K562 (cell line): ENCODE measurements at regions not wholly inside any gene's neighbourhood (a gene's known extent, or its start where the extent isn't known, plus 50 kb on each side); places are given as distances from the start of the nearest gene placed in this dataset.

Experiments used
- ATAC-seq: fragments of 200-7000 bp; cut with Tn5 transposase; 3 replicates; pipeline ENCODE4 v1.9.1; 2020; ENCODE audit warnings: moderate library complexity
- BruUV-seq: library from RNA; stranded (reverse); fragments of 400-500 nt; replicated peaks from 2 replicates; lab custom pipeline; 2021; lab: Mats Ljungman, UMichigan
- CTCF ChIA-PET: fragments of 300-600 bp; formaldehyde crosslinking; extraction: SDS; loops from one replicate; lab custom pipeline; 2021; ENCODE audit warnings: low intra/inter-chr PET ratio; lab: Yijun Ruan, JAX
- POLR2A ChIA-PET: fragments of 300-600, 350-650 bp; sonication (Branson Sonifier 250); formaldehyde crosslinking; extraction: SDS; loops from one replicate; lab custom pipeline; 2021; ENCODE audit warnings: antibody characterized with exemption, inconsistent platforms; lab: Yijun Ruan, JAX
- DNase-seq, 4 experiments: peaks; one replicate each; pipeline versions ENCODE4 v3.0.0 to v3.0.0-alpha.2; 2011 to 2018; ENCODE audit warnings: low spot score in 3 of 4, mixed read lengths in 3 of 4; ENCODE audit errors: extremely low read depth in 1 of 4
- FAIRE-seq: peaks from 2 replicates; lab custom pipeline; 2011; peaks lifted over from hg19 to GRCh38; lab: Jason Lieb, UNC
- H2AFZ ChIP-seq: 2 replicates; pipeline ENCODE4 v1.6.0; 2011; ENCODE audit warnings: low read depth, low read length, control low read depth, inconsistent platforms
- H3K27ac ChIP-seq: fragments of 200-600 bp; 3 replicates; pipeline ENCODE4 v1.8.0; 2011; ENCODE audit warnings: low read depth, mild to moderate bottlenecking, control low read depth, inconsistent platforms, low read length, moderate library complexity, mixed read lengths; ENCODE audit errors: extremely low read depth
- H3K27me3 ChIP-seq, 2 experiments: fragments of 300-600 bp in 1 of 2; 2 replicates in 1 of 2; 3 replicates in 1 of 2; pipeline versions ENCODE4 v1.6.0 to v1.8.0; 2011; ENCODE audit warnings: inconsistent platforms in 2 of 2, low read length in 2 of 2, mild to moderate bottlenecking in 1 of 2, mixed read lengths in 1 of 2, moderate library complexity in 1 of 2; ENCODE audit not compliant: control insufficient read depth in 2 of 2, insufficient read depth in 2 of 2
- H3K36me3 ChIP-seq: fragments of 300-600 bp; 3 replicates; pipeline ENCODE4 v1.8.0; 2011; ENCODE audit warnings: mild to moderate bottlenecking, low read length, inconsistent platforms; ENCODE audit not compliant: control insufficient read depth, insufficient read depth
- H3K4me1 ChIP-seq, 2 experiments: fragments of 200-600 bp in 1 of 2; replicated peaks in 1 of 2; 2 replicates in 1 of 2; 3 replicates in 1 of 2; pipeline versions ENCODE4 v1.5.1 to v1.8.0; 2011; ENCODE audit warnings: inconsistent platforms in 2 of 2, low read length in 2 of 2, mild to moderate bottlenecking in 1 of 2, mixed read lengths in 1 of 2, moderate library complexity in 1 of 2; ENCODE audit not compliant: control insufficient read depth in 2 of 2, insufficient read depth in 2 of 2
- H3K4me2 ChIP-seq: 2 replicates; pipeline ENCODE4 v1.6.1; 2011; ENCODE audit warnings: low read length, control low read depth, inconsistent platforms, mixed read lengths; ENCODE audit not compliant: insufficient read depth
- H3K4me3 ChIP-seq: fragments of 200-600 bp; sonication (generic), shearing (Covaris generic); 2 replicates; pipeline ENCODE4 v1.5.1; 2016; ENCODE audit warnings: control low read depth, inconsistent platforms
- H3K79me2 ChIP-seq: fragments of 200-600 bp; 3 replicates; pipeline ENCODE4 v1.8.0; 2011; ENCODE audit warnings: low read length, inconsistent platforms; ENCODE audit not compliant: control insufficient read depth, insufficient read depth
- H3K9ac ChIP-seq, 2 experiments: 2 replicates each; pipeline versions ENCODE4 v1.6.0 to v1.6.1; 2011; ENCODE audit warnings: low read depth in 2 of 2, low read length in 2 of 2, control low read depth in 1 of 2, inconsistent platforms in 1 of 2, mild to moderate bottlenecking in 1 of 2, mixed read lengths in 1 of 2; ENCODE audit not compliant: insufficient read depth in 1 of 2
- H3K9me1 ChIP-seq: one replicate; pipeline ENCODE4 v1.6.0; 2011; ENCODE audit warnings: inconsistent platforms, mild to moderate bottlenecking, low read length, moderate library complexity; ENCODE audit not compliant: control insufficient read depth, insufficient read depth
- H3K9me3 ChIP-seq: replicated peaks from 2 replicates; pipeline ENCODE4 v1.5.1; 2011; ENCODE audit warnings: low read depth, low read length, inconsistent platforms; ENCODE audit not compliant: control insufficient read depth, insufficient read depth
- H4K20me1 ChIP-seq: replicated peaks from 2 replicates; pipeline ENCODE4 v1.6.1; 2011; ENCODE audit warnings: low read length, inconsistent platforms, mixed read lengths; ENCODE audit not compliant: control insufficient read depth, insufficient read depth
- CXXC5 ChIP-seq: fragments of 250-450 bp; sonication (Bioruptor Pico); IDR thresholded peaks from 2 replicates; pipeline ENCODE4 v1.8.0; 2022; ENCODE audit warnings: inconsistent platforms, mild to moderate bottlenecking, moderate library complexity
- FOXP4 ChIP-seq: sonication (generic); formaldehyde crosslinking; IDR thresholded peaks from 2 replicates; pipeline ENCODE4 v1.8.0; 2022; ENCODE audit warnings: mild to moderate bottlenecking, missing genetic modification reagents, borderline replicate concordance
- HNRNPK ChIP-seq: fragments of 200-400 bp; formaldehyde crosslinking; IDR thresholded peaks from one replicate; pipeline ENCODE4 v1.6.1; 2018; ENCODE audit warnings: mild to moderate bottlenecking, low read depth, low read length; ENCODE audit not compliant: poor library complexity, severe bottlenecking
- IFI16 ChIP-seq: fragments of 250-450 bp; sonication (Bioruptor Pico); IDR thresholded peaks from 2 replicates; pipeline ENCODE4 v2.1.2; 2022; ENCODE audit warnings: mild to moderate bottlenecking, inconsistent platforms
- KAT8 ChIP-seq: fragments of 450-650 bp; IDR thresholded peaks from 2 replicates; pipeline ENCODE4 v1.6.1; 2016; ENCODE audit warnings: low read depth, mild to moderate bottlenecking
- MAFK ChIP-seq: IDR thresholded peaks from 2 replicates; pipeline ENCODE4 v1.6.1; 2011; ENCODE audit warnings: low read length, improper control_type of control experiment
- RNF2 ChIP-seq: sonication (generic); IDR thresholded peaks from 2 replicates; pipeline ENCODE4 v1.6.1; 2016
- SRSF7 ChIP-seq: fragments of 200-400 bp; formaldehyde crosslinking; optimal IDR thresholded peaks from 2 replicates; pipeline ENCODE3; 2017; ENCODE audit warnings: mild to moderate bottlenecking, low read depth, low read length
- ZNF384 ChIP-seq: IDR thresholded peaks from 2 replicates; pipeline ENCODE4 v1.6.1; 2012; ENCODE audit warnings: low read depth, low read length, improper control_type of control experiment
- ZNF518B ChIP-seq: fragments of 250-450 bp; sonication (Bioruptor Pico); IDR thresholded peaks from 2 replicates; pipeline ENCODE4 v1.5.0; 2021; ENCODE audit warnings: mild to moderate bottlenecking, moderate library complexity
- WGBS: fragments of 100-300 bp; shearing (Covaris generic); methylation state at CpG from one replicate; pipeline ENCODE4 v1.1.6; 2016; ENCODE audit warnings: low coverage, mixed read lengths; ENCODE audit not compliant: insufficient coverage; ENCODE audit errors: missing lambda C conversion rate; 5-methylcytosine and 5-hydroxymethylcytosine counted together
- in situ Hi-C: fragments of 300-500 bp; cut with MboI; formaldehyde crosslinking; loops from 4 replicates; pipeline ENCODE4 v1.15.0; 2018; ENCODE audit warnings: inconsistent platforms, mixed read lengths
- intact Hi-C: fragments of 100-400 bp; cut with micrococcal nuclease; formaldehyde crosslinking; loops from 2 replicates; pipeline ENCODE4 v1.14.2; 2022

GRCh38 chr6:10262505-10262904, 152.4 kb downstream of the TFAP2A start (continued):
- TF ChIP-seq RNF2 (no peak), CXXC5 (CRISPR knock-in tag) (no peak), SRSF7 (no peak), IFI16 (CRISPR knock-in tag) (no peak), MAFK (peak; percentile 22; the same call in 1 of the 2 replicates), ZNF518B (CRISPR knock-in tag) (no peak), ZNF384 (no peak)

- H3K27me3 ChIP-seq = no peaks in the 10 kb centered on the region
- H3K79me2 ChIP-seq = no peaks in the 10 kb centered on the region
- H3K27ac ChIP-seq = no peak overlapping the region
- ChIA-PET CTCF (no interaction called here), POLR2A (no interaction called here)
- no peaks in the 10 kb centered on the region for H3K9me3 ChIP-seq
- in situ Hi-C loops (no loop called here), intact Hi-C loops (no loop called here)
- no TSS peak for BruUV-seq
- no peaks in the 10 kb centered on the region for H3K9me1 ChIP-seq
- no peak overlapping the region for H3K4me3 ChIP-seq
- H2AFZ ChIP-seq = no peak overlapping the region
- TF ChIP-seq HNRNPK = no peak
- no peak for TF ChIP-seq FOXP4 (CRISPR knock-in tag)
- no peak for TF ChIP-seq KAT8
- no peaks in the 10 kb centered on the region for H3K4me1 ChIP-seq
- H3K9ac ChIP-seq = no peak overlapping the region
- H3K36me3 ChIP-seq = no peaks in the 10 kb centered on the region
- ATAC-seq (no peak), DNase-seq (no peak), FAIRE-seq (no peak)
- H3K4me2 ChIP-seq = no peak overlapping the region
- WGBS = 10% methylated on average over 3 of the region's 3 CpGs
- no peaks in the 10 kb centered on the region for H4K20me1 ChIP-seq
Observed at GRCh38 chr6:10259671-10260070, 155.2 kb downstream of the TFAP2A start.
